Heart left ventricle (tissue), 13 donors: ENCODE measurements at regions not wholly inside any gene's neighbourhood (a gene's known extent, or its start where the extent isn't known, plus 50 kb on each side); places are given as distances from the start of the nearest gene placed in this dataset.

Source experiments
- CTCF ChIP-seq, 12 donors: fragments of 200-600 bp; sonication (generic) in 4 of 12; IDR thresholded peaks; one replicate each; pipeline versions ENCODE4 v1.5.0 to v1.8.0; 2018 to 2022; ENCODE audit warnings: antibody characterized with exemption in 12 of 12, mild to moderate bottlenecking in 5 of 12
- POLR2A ChIP-seq, 2 donors: fragments of 450-650 bp; IDR thresholded peaks; one replicate each; pipeline ENCODE4 v1.6.1; 2017; ENCODE audit warnings: antibody characterized with exemption in 2 of 2, mild to moderate bottlenecking in 2 of 2, moderate library complexity in 2 of 2
- donor health status: ischemic (EF 13 %, LVEDD 7.1; RV severe dilation, severe dysfunction).
- donor health status: DM: no; HTN: yes; CAD: no.
- donor health status: DM: no; HTN: no; CAD: no.
- donor health status: ischemic (EF 25% LVEDD 6.9; RV normal size, moderate dysfunction).
- donor health status: ischemic (EF 25% LVEDD 5.7; RV mildly dilated, moderate dysfunction).
- donor health status: ischemic (EF 35%, LVEDD 5.7; RV mildly dilated, moderate dysfunction).
- donor health status: nonischemic (EF 11% LVEDD 7.7; RV severe dilation, severe dysfunction).
- donor health status: DM: yes; HTN: yes; CAD: no.
- donor health status: PGD.
- donor health status: ischemic (EF 29% LVEDD 5.4; RV normal size, mild dysfunction).
- donor health status: nonischemic (EF 23%, LVEDD 6.1; RV moderate dilation, normal function).

GRCh38 chr1:99465176-99465900 lies 180.6 kb upstream of the PALMD start:
- TF ChIP-seq CTCF (IDR thresholded peaks at IDR 0.05) (no peak), POLR2A (IDR thresholded peaks at IDR 0.05) (no peak)
